HEK293T (cell line): ENCODE measurements at regions not wholly inside any gene's neighbourhood (a gene's known extent, or its start where the extent isn't known, plus 50 kb on each side); places are given as distances from the start of the nearest gene placed in this dataset.

Experiments
- CTBP1 ChIP-seq: fragments of 450-650 bp; IDR thresholded peaks from 2 replicates; pipeline ENCODE4 v1.6.1; 2016; ENCODE audit warnings: borderline replicate concordance
- ELF4 ChIP-seq: fragments of 450-650 bp; IDR thresholded peaks from 2 replicates; pipeline ENCODE4 v1.6.1; 2017; ENCODE audit warnings: antibody characterized with exemption
- FOXA1 ChIP-seq: fragments of 450-650 bp; IDR thresholded peaks from 2 replicates; pipeline ENCODE4 v1.6.1; 2016; ENCODE audit warnings: mild to moderate bottlenecking
- FOXM1 ChIP-seq: fragments of 450-650 bp; IDR thresholded peaks from 2 replicates; pipeline ENCODE4 v1.6.1; 2017; ENCODE audit warnings: mild to moderate bottlenecking, borderline replicate concordance
- HDGF ChIP-seq: fragments of 450-650 bp; IDR thresholded peaks from 2 replicates; pipeline ENCODE4 v1.6.1; 2017; ENCODE audit warnings: antibody characterized with exemption, borderline replicate concordance
- L3MBTL2 ChIP-seq: fragments of 450-650 bp; conservative IDR thresholded peaks from 2 replicates; pipeline ENCODE4 v1.6.1; 2016; ENCODE audit warnings: mild to moderate bottlenecking
- NFRKB ChIP-seq: fragments of 450-650 bp; IDR thresholded peaks from 2 replicates; pipeline ENCODE4 v1.6.1; 2016; ENCODE audit warnings: mild to moderate bottlenecking, moderate library complexity
- SUZ12 ChIP-seq: fragments of 450-650 bp; IDR thresholded peaks from 2 replicates; pipeline ENCODE4 v1.6.1; 2016; ENCODE audit warnings: mild to moderate bottlenecking
- TARDBP ChIP-seq: fragments of 450-650 bp; IDR thresholded peaks from 2 replicates; pipeline ENCODE4 v1.6.1; 2016

GRCh38 chr12:82225871-82226270 lies 132.3 kb downstream of the CCDC59 start:
- TF ChIP-seq FOXM1 = no peak
- TF ChIP-seq SUZ12 = no peak
- TF ChIP-seq HDGF = no peak
- no peak for TF ChIP-seq ELF4
- TF ChIP-seq FOXA1 = no peak
- no peak for TF ChIP-seq L3MBTL2
- TF ChIP-seq TARDBP = no peak
- TF ChIP-seq NFRKB = no peak
- no peak for TF ChIP-seq CTBP1
